Testis (tissue), 2 donors: ENCODE measurements at regions not wholly inside any gene's neighbourhood (a gene's known extent, or its start where the extent isn't known, plus 50 kb on each side); places are given as distances from the start of the nearest gene placed in this dataset.

Source experiments
- POLR2A ChIP-seq: fragments of 450-650 bp; IDR thresholded peaks from one replicate; pipeline ENCODE4 v1.6.1; 2017; ENCODE audit warnings: antibody characterized with exemption, mild to moderate bottlenecking, moderate library complexity
- TF ChIP-seq, protein P1 (sequence below), 3 experiments: fragments of 450-650 bp in 2 of 3; fragments of 200-600 bp in 1 of 3; sonication (generic) in 1 of 3; IDR thresholded peaks; one replicate each; pipeline ENCODE4 v1.5.1; 2016 to 2019; ENCODE audit warnings: antibody characterized with exemption in 3 of 3, mild to moderate bottlenecking in 2 of 3, moderate library complexity in 1 of 3

DNA sequence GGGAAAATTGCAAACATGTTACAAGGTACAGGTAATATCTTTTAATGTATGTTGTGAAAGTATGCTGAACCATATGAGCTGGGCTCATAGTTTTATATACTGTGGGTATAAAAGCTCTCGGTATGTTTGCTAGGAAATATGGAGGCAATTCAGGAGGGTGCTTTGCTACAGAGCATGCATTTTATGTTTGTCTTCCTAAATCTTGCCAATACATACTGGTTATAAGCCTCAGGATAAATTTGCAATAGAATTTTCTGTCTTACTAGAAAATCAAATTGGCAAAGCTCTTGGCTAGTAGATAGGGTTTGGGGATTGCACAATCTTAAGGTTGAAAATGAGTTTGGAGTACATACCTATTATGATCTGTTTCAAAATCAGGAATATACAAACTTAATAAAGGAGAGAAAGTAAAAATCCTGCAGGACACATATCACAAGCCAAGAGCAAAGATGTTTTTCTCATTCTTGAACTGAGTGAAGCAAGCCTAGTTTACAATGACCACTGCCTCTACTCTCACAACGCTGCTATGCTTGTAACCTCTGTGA is 751.2 kb downstream of the HDGFL1 start:
- TF ChIP-seq, protein P1, sequence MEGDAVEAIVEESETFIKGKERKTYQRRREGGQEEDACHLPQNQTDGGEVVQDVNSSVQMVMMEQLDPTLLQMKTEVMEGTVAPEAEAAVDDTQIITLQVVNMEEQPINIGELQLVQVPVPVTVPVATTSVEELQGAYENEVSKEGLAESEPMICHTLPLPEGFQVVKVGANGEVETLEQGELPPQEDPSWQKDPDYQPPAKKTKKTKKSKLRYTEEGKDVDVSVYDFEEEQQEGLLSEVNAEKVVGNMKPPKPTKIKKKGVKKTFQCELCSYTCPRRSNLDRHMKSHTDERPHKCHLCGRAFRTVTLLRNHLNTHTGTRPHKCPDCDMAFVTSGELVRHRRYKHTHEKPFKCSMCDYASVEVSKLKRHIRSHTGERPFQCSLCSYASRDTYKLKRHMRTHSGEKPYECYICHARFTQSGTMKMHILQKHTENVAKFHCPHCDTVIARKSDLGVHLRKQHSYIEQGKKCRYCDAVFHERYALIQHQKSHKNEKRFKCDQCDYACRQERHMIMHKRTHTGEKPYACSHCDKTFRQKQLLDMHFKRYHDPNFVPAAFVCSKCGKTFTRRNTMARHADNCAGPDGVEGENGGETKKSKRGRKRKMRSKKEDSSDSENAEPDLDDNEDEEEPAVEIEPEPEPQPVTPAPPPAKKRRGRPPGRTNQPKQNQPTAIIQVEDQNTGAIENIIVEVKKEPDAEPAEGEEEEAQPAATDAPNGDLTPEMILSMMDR (IDR thresholded peaks at IDR 0.05), result no peak
- no peak for TF ChIP-seq POLR2A
